HG03442 (cell line): ENCODE measurements at regions not wholly inside any gene's neighbourhood (a gene's known extent, or its start where the extent isn't known, plus 50 kb on each side); places are given as distances from the start of the nearest gene placed in this dataset.

ENCODE experiments used
- ATAC-seq: cut with Tn5 transposase; IDR thresholded peaks from one replicate; pipeline ENCODE4 v1.9.1; 2021; ENCODE audit warnings: mild to moderate bottlenecking, moderate library complexity; ENCODE audit not compliant: unreplicated experiment

DNA sequence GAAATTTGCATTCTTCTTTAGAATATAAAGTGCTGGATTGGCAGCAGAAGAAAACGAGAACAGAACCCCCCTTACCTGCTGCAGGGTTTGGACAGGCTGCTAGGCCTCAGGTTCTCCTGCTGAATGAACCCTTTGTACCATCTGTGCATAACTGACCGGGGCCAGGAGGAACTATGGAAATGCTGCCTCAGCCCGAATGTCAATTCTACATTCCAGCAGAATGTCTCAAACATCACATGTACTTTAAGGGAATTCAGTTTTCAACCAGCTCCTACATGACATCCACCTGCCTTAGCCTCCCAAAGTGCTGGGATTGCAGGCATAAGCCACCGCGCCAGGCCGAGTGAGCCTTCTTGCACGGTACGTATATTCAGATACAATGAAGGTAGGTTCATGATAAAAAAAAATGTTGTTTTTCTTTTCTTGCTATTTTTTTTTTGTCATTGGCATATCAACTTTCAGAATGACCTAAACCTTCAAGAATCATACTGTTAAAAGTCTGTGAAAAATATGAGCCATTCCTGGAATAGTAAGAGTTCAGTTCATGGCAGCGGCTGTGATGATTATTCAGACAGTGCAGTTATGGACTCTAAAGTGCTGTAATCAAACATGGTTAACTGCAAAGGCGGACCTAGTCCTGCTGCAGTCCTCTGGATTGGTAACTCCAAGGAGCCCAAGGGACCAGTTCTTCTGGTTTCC lies 84.4 kb upstream of the TNS3 start:
- no peak for ATAC-seq

DNA sequence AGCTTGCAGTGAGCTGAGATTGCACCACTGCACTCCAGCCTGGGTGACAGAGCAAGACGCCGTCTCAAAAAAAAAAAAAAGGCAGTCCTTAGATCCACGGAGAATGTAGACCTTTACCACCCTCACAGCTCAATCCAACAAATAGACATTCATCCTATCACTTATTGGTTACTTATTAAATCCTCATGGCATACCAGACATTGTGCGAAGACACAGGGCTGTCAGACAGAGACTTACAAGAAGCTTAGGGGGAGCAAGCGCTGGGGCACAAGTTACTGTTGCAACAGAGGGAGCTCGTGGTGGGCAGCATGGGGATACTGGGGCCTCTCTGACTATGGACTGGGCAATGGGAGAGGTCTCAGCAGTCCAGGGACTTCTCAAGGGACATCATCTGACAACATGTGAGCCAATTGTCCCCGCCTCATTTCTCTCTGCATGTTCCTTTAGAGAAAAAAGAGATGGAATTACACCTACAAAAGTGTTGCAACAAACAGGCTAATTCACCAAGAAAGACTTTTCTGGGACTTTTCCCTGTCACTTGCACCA lies 82.8 kb upstream of the TNS3 start:
- no peak for ATAC-seq

DNA sequence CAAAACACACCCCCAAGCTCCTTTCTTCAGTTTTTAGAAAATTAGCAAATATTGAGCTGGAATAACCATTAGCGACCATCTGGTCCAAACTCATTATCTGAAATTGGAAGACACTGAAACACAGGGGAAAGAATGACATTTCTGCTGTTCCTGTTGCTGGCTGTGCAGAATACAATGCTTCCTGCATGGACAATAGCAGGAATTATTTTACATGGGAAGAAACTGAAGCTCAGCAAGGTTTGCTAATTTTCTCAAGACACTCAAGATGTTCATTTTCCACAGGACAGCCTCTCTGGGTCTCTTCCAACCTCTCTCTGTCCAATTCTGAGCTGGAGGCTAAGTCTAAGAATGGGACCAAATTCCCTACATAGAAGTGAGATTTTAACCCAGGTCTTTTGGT lies 81.9 kb upstream of the TNS3 start:
- no peak for ATAC-seq

DNA sequence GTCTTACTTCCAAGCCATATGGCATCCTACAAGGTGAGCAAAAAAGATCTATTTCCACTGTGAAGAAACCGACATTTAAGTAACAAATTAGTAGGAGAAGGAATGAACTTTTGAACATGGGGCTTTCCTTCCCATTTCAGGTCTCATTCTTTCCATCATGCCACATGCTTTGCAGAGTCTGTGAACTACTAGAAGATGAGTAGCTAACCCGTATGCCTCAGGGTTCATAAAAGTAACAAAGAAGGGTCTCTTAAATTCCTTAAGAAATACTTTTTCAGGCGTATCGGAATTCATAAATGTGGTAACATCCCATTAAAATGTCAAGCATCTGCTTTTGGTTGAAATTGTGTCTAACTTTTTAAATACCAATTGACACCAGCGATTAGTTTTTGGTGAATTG lies 81.3 kb upstream of the TNS3 start:
- ATAC-seq: no peak

DNA sequence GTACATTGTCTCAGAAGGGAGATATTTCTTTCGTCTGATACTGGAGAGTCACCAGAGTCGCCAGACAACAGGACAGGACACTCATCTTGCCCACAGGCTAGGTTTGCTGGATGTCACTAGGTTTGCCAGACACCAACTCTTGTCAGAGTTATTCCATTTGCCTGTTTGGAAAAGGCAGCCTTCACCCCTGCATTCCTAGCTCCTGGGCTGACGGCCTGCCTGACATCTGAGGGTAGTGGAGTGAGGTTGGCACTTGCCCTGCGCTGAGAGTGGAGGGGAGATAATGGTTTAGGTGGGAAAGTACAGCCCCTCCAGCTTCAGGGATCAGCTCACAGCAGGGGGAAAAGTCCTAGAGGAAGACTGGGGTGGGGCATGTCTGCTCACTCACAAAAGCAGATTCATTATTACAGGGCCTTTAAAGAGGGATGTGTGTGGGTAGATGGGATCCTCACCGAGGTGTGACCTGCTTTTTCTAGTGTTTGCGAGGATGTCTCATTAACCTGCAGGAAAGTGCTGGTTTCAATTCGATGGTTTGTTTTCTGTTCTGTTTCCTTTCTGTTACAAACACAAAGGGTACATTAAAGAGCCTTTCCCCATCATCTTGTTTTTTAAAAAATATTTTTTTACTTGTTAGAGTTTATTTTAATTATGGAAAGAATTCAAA lies 79.3 kb upstream of the TNS3 start:
- ATAC-seq: peak; percentile 63

DNA sequence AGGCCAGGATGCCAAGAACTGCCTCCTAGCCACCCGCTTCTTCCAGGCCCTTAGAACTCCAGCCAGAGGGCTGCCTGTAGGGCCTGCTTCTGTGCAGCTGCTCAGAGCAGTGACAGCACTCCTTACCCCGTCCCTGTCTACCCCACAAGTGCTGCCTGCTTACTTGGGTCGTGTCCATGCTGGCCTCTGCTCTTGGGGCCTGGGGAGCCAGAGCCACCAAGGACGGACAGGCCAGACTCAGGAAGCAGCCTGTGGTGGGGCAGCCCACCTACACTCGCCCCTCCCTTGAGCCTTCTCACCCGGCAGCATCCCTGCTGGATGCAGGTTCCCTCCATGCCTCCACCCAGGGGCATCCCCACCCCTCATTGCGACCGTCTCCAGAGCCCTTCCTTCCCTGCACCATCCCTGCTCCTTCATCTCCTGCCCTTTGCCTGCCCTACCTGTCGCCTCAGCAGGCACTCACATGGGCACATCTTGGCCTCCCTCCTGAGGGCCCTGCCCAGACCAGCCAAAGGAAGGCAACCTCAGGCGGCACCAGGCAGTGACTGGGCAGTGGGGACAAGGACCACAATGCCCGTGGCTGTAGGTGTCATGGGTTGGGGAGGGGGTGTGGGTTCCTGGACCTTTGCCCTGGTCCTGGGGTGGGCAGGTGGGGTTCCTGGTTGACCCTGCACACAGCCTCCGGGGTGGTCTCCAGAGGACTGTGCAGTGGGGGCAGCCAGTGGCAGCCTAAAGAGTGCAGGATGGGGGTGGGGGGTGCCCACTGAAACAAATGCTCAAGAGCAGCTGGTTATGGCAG lies 78.0 kb upstream of the TNS3 start:
- no peak for ATAC-seq

DNA sequence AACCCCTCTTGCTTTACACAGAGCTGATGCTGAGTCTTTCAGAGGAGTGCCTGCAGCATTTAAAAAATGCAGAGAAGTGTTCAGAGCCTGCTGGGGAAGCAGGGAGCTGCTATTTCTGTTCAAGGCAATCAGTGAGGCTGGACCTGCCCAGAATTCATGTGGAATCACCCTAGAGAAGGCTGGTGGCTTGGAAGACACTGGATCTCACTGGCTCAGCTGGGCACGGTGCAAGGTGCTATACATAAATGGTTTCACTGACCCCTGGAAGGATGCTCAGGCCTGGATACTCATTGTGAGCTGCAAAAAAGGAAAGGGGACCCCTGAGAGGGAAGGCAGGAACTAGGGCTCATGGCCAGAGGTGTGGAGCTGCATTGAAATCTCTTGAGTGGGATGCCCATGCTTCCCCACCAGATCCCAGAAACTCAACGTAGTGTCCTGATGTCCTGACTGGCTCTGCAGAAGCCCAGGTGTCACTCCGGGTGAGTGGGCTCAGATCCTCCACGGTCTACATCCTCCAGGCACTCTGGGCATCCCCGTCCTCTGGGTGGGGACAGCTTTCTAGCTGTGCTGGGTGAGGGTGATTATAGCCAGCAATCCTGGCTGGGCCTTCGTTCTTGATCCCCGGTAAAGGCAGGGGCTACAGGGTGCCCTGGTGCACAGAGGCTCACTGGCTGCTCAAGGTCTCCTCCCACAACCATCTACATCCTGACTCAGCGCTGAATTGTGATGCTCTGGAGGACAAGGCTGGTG lies 77.2 kb upstream of the TNS3 start:
- ATAC-seq: no peak

DNA sequence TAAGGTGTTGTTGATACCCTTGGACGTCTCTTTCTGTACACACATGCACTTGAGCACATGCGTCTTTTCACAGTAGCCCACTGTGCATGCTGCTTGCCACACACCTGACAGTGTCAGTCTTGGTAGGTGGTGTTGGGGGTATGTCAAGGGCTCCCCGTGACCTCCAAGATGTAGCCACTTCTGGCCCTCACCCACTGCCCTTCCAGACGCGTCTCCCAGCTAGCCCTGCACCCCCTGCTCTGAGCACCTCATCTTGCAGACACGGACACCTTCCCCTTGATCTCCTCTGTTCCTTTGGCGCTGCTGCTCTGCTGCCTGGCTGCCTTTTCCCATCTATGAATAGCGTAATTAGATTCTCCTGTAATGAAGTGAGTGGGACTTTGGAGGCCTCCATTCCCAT lies 75.2 kb upstream of the TNS3 start:
- no peak for ATAC-seq

DNA sequence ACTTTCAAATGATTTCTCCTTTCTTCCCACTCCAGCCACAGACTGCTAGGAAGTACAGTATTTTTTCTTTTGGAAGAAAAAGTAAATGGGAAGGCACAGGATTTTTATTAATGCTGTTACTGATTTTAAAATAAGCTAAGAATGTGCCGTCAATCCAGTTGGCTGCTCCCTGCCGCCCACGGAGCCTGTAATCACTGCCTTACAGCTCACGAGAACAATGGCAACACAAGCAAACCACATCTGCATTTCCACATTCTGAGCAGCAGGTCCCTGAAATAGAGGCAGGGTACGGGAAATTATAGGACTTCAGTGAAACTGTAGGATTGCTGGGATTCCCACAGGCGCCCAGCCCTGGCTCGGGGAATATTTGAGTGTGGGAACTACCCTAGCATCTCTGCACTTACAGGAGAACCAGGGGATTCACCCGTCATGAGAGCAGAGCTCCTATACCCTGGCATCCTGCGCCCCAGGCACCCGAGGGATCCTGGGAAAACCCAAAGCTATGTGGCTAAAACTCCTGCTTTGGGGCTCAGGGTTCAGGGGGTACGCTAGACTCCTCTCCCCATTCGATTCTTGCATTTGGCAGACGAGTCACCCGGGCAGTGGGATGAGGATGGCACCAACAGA lies 72.9 kb upstream of the TNS3 start:
- no peak for ATAC-seq

DNA sequence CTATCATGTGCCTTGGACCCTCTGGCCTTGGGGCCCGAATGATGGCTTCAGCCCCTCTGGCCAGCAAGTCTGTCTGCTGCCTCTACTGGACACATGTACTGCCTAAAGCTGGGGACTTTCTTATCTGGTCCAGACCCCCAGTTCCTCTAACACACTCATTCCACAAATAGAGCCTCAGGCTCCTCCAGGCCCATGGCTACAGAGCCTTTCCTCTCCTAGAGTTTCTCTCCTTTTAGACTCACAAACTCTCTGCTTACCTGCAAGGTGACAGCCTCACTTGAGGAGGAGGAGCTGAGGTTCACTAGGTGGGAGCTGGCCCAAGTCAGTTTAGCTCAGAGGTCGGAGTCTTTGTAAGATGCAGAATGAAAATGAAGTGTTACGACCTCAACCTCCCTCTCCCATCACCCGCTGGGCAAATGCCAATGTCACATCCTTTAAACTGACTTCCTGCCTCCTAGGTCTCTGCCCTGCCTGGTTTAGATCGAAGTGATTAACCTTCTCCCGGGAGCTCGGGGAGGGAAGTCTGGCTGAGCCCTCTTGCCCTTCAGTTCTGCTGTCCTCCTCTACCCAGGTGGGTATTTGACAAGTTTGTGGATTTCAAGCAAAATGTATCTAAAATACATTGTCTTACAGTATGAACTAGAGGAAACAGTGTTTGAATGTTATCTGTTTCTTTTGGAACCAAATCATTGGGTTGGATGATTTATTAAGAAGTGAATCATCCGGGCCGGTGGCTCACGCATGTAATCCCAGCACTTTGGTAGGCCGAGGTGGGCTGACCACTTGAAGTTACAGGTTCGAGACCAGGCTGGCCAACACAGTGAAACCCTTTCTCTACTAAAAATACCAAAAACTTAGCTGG lies 71.9 kb upstream of the TNS3 start:
- ATAC-seq: no peak

DNA sequence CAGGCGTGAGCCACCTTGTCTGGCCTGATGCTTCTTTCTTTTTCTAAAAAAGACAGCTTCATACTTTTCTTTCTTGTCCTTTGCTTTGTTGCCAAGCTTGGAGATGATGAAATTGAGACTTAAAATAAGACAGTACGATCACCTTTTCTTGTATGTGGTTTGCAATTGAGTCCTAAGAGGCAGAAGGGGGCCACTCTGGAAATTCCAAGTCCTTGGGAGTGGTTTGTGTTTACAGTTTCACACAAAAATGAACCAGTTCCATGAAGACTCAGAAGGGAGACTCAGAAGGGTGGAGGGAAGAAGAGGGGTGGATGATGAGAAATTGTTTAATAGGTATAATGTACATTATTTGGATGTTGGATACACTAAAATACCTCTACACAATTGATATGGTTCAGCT lies 70.7 kb upstream of the TNS3 start:
- ATAC-seq: no peak

DNA sequence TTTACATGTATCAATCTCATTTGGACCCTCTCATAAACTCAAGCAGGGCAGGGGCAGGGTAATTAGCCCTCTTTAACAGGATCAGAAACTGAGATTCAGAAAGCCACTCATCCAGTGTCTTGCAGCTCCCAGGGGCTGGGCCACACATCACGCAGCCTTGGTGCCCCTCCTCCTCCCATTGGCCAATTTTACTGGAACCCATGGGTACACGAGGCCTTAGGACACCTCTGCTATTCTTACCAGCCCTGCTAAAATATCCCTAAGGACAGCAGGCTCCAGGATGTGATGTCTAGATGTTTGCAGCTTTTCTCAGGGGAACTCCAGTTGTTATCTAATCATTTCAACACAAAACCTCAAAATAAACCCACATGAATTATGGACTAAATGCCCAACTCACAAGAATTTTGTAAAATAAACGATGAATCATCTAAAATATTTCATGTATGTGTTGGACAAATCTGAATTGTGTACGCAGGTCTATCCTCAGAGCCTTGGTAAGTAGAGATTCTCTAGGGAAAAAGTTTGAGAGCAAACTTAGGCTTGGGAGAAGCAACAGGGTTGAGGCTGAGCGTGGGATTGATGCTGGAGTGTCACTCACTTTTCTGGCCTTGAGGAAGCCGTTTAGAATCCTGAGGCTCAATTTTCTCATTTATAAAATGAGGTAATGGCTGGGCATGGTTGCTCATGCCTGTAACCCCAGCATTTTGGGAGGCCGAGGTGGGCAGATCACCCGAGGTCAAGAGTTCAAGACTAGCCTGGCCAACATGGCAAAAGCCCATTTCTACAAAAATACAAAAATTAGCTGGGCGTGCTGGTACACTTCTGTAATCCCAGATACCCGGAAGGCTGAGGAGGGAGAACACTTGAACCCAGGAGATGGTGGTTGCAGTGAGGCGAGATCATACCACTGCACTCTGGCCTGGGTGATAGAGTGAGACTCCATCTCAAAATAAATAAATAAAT lies 69.7 kb upstream of the TNS3 start:
- no peak for ATAC-seq

DNA sequence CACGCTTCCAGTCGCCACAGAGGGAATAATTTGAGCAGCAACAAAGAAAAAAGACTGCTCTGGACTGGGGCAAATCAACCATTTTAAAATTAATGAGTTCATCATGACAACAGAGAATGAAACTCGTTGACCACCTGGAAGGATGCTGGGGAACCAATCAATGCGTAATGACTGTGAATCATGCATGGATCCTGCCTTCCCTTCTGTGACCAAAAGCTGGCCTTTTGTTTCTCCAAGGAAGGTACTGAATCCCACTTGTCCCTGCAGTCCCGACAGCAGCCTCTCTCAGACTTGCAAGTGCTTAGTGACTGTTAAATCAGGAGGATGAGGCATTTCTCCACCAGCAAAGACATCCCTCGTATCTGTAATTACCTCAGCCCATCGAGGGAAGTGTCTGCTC lies 68.0 kb upstream of the TNS3 start:
- ATAC-seq: no peak

DNA sequence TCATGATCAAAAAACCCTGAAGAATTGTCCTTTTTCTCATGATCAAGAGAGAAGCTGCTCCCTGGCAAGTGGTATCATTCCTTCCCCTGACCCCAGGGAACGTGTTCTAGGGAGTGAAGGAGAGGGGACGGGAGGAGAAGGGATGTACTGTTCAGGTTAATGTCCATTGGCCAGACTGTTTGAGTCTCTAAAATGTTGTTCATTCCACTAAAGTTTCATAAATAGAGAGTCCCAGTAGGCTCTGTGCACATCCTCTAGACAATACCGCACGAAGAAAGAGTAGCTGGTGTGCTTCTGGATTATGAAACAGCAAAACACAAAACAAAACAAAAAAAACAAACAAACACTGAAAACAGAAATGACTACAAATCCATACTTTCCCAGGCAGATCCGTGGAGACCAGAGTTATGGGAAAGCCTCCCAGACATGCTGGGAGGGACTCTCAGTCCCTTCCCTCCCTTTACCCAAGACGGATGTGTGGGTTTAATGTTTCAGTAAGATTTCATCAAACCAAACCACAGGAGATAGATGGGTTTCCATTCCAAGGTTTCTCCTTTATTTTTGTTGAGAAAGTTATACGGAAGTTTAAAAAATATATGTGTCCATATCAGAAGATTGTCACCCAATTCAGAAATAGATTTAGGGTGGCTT lies 66.5 kb upstream of the TNS3 start:
- no peak for ATAC-seq

DNA sequence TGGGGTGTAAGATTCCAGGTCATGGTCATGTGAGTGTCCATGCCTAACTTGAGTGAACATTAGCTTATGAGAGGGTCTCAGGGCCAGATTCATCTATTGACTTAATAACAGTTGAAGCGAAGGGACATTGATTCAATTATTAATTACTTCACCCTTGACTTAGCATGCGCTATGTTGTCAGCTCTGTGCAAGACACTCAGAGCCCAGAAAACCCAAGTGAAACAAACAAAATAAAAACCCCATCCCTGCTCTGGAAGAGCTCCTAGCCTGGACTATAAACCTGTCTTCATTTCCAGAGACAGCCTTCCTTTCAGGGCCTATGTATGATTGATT lies 66.0 kb upstream of the TNS3 start:
- no peak for ATAC-seq

DNA sequence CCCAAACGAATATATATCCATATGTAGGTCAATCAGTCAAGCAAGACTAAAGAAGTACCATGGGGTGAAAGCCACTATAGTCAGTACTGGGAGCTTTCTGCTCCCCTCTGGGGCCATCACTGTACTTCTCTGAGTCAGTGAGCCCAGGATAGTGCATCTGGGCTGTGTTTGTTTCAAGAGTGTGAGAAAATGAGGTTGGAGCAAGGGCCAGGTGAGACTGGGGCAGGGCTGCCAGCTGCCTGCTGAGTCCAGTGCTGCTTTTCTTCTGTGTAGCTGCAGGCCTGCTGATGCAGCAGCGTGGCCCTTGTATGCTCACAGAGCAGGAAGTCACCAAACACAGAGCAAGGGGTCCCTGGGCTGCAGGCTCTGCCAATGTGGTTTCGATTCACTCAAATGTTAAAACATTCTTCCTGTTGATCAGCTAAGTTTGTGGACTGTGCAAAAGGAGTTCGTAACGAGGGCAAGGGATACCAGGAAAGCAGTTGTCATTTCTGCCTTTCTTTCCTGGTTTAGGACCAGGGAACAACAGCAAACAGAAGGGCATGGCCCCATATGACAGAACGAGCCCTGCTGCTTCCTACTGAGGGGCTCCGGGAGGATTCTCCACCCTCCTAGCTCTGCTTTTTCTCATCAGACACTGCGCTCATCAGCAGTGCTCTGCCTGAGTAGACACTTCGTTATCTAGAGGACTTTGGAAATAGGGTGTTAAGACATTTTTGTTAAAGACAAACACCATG lies 65.4 kb upstream of the TNS3 start:
- ATAC-seq: no peak

DNA sequence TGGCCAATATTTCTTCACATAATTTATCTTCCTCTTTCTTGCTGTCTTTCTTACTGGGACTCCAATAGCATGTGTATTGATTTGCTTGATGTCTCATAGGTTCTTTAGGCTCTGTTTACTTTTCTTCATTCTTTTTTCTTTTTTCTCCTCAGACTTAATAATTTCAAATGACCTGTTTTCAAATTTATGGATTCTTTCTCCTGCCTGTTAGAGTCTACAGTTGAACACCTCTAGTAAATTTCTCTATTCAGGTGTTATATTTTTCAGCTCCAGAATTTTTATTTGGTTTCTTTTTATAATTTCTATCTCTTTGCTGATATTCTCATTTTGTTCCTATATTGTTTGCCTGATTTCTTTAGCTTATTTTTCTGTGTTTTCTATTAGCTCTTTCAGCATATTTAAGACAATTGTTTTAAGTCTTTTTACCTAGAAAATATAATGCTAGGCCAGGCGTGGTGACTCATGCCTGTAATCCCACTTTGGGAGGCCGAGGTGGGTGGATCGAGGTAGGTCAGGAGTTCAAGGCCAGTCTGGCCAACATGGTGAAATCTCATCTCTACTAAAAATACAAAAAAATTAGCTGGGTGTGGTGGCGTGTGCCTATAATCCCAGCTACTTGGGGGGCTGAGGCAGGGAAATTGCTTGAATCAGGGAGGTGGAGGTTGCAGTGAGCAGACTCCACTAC lies 61.9 kb upstream of the TNS3 start:
- no peak for ATAC-seq
